Esophagus muscularis mucosa (tissue), 4 donors: ENCODE measurements at regions not wholly inside any gene's neighbourhood (a gene's known extent, or its start where the extent isn't known, plus 50 kb on each side); places are given as distances from the start of the nearest gene placed in this dataset.
"Not testable (repeated sequence)": the region's sequence is repeated elsewhere in the genome, so short reads cannot be mapped to it uniquely, and the experiment has no call there.

Experiments
- DNase-seq: peaks from one replicate; pipeline ENCODE4 v3.0.0-alpha.2; 2017; ENCODE audit errors: extremely low spot score
- H3K27ac ChIP-seq, 4 donors: fragments of 200-600 bp; sonication (generic); replicated peaks in 1 of 4; 1 replicate in 3 of 4; 2 replicates in 1 of 4; pipeline ENCODE4 v1.5.1; 2016 to 2019; ENCODE audit warnings: mild to moderate bottlenecking in 1 of 4
- H3K27me3 ChIP-seq, 4 donors: fragments of 200-600 bp; sonication (generic); one replicate each; pipeline versions ENCODE4 v1.5.1 to v1.6.0; 2016 to 2019
- H3K36me3 ChIP-seq, 4 donors: fragments of 200-600 bp; sonication (generic); one replicate each; pipeline ENCODE4 v1.5.1; 2016 to 2019
- H3K4me1 ChIP-seq, 4 donors: fragments of 200-600 bp; sonication (generic); one replicate each; pipeline ENCODE4 v1.5.1; 2016 to 2019
- H3K4me3 ChIP-seq, 4 donors: fragments of 200-600 bp; sonication (generic); 1 replicate in 2 of 4; 2 replicates in 2 of 4; pipeline ENCODE4 v1.5.1; 2016 to 2019; ENCODE audit warnings: mild to moderate bottlenecking in 4 of 4, moderate library complexity in 1 of 4
- H3K9me3 ChIP-seq, 4 donors: fragments of 200-600 bp; sonication (generic); 1 replicate in 3 of 4; 2 replicates in 1 of 4; pipeline ENCODE4 v1.5.1; 2016 to 2019
- CTCF ChIP-seq, 3 experiments: fragments of 200-600 bp in 2 of 3; fragments of 450-650 bp in 1 of 3; sonication (generic) in 2 of 3; IDR thresholded peaks; one replicate each; pipeline ENCODE4 v1.5.1; 2017 to 2019; ENCODE audit warnings: antibody characterized with exemption in 3 of 3, mild to moderate bottlenecking in 2 of 3, moderate library complexity in 1 of 3
- EP300 ChIP-seq: sonication (generic); formaldehyde crosslinking; IDR thresholded peaks from one replicate; pipeline ENCODE4 v1.6.1; 2017; ENCODE audit warnings: antibody characterized with exemption
- POLR2A ChIP-seq: fragments of 450-650 bp; IDR thresholded peaks from one replicate; pipeline ENCODE4 v1.6.1; 2017; ENCODE audit warnings: antibody characterized with exemption, moderate library complexity, mild to moderate bottlenecking, low read depth
- POLR2AphosphoS5 ChIP-seq, 2 donors: sonication (generic); formaldehyde crosslinking; IDR thresholded peaks; one replicate each; pipeline ENCODE4 v1.6.1; 2017; ENCODE audit warnings: antibody characterized with exemption in 2 of 2
- WGBS: methylation state at CpG from one replicate; pipeline ENCODE4 v1.1.5; 2018; 5-methylcytosine and 5-hydroxymethylcytosine counted together
- intact Hi-C: fragments of 100-400 bp; cut with DNase I; formaldehyde crosslinking; loops from one replicate; pipeline ENCODE4 v1.15.1; 2023

- no peak for DNase-seq
Measured at GRCh38 chr10:53063805-53064204, 291.2 kb upstream of the MBL2 start.

GRCh38 chr10:53052521-53053164 lies 280.1 kb upstream of the MBL2 start:
- Histone ChIP-seq H3K27ac (no peak overlapping the region), H3K4me3 (no peak overlapping the region), H3K9me3 (no peaks in the 10 kb centered on the region), H3K4me1 (no peaks in the 10 kb centered on the region), H3K27me3 (no peaks in the 10 kb centered on the region), H3K36me3 (no peaks in the 10 kb centered on the region)
- intact Hi-C loops: no loop called here
- DNase-seq: no peak
- TF ChIP-seq POLR2A (no peak), CTCF (IDR thresholded peaks at IDR 0.05) (no peak), EP300 (no peak), POLR2AphosphoS5 (IDR thresholded peaks at IDR 0.05) (no peak)
- 68% methylated on average over 4 of the region's 6 CpGs for WGBS

More at GRCh38 chr10:53063805-53064204, 291.2 kb upstream of the MBL2 start:
- intact Hi-C loops: no loop called here
- Histone ChIP-seq H3K9me3 (no peaks in the 10 kb centered on the region), H3K36me3 (no peaks in the 10 kb centered on the region), H3K27ac (no peak overlapping the region), H3K4me3 (no peak overlapping the region), H3K27me3 (no peaks in the 10 kb centered on the region), H3K4me1 (no peaks in the 10 kb centered on the region)
- TF ChIP-seq EP300 (no peak), POLR2A (no peak), POLR2AphosphoS5 (IDR thresholded peaks at IDR 0.05) (no peak), CTCF (IDR thresholded peaks at IDR 0.05) (no peak)
- WGBS: 77% methylated on average over 3 of the region's 3 CpGs

GRCh38 chr10:53045315-53045714 lies 272.7 kb upstream of the MBL2 start:
- Histone ChIP-seq H3K36me3 (no peaks in the 10 kb centered on the region), H3K9me3 (no peaks in the 10 kb centered on the region), H3K4me1 (no peaks in the 10 kb centered on the region), H3K27ac (no peak overlapping the region), H3K27me3 (no peaks in the 10 kb centered on the region), H3K4me3 (no peak overlapping the region)
- no peak for DNase-seq
- WGBS: 75% methylated on average over 2 of the region's 2 CpGs
- TF ChIP-seq EP300: no peak
- no peak for TF ChIP-seq POLR2AphosphoS5 (IDR thresholded peaks at IDR 0.05)
- no peak for TF ChIP-seq POLR2A
- no peak for TF ChIP-seq CTCF (IDR thresholded peaks at IDR 0.05)
- intact Hi-C loops: no loop called here

- H3K36me3 ChIP-seq, H3K9me3 ChIP-seq, H3K27me3 ChIP-seq, DNase-seq, H3K4me3 ChIP-seq, H3K27ac ChIP-seq, H3K4me1 ChIP-seq, intact Hi-C loops: not testable (repeated sequence)
- 84% methylated on average over 5 of the region's 5 CpGs for WGBS
Measured at GRCh38 chr10:53035823-53036222, 263.2 kb upstream of the MBL2 start.

GRCh38 chr10:53033396-53033795 lies 260.8 kb upstream of the MBL2 start:
- 75% methylated on average over 2 of the region's 2 CpGs for WGBS
- no peak overlapping the region for H3K27ac ChIP-seq
- no peaks in the 10 kb centered on the region for H3K4me1 ChIP-seq
- H3K4me3 ChIP-seq: no peak overlapping the region
- no peaks in the 10 kb centered on the region for H3K27me3 ChIP-seq
- intact Hi-C loops: no loop called here
- no peak for TF ChIP-seq EP300
- no peak for TF ChIP-seq POLR2A
- no peak for TF ChIP-seq CTCF (IDR thresholded peaks at IDR 0.05)
- H3K36me3 ChIP-seq: no peaks in the 10 kb centered on the region
- DNase-seq: no peak
- H3K9me3 ChIP-seq: no peaks in the 10 kb centered on the region

GRCh38 chr10:53029872-53030849 lies 257.6 kb upstream of the MBL2 start:
- 60% methylated on average over 8 of the region's 8 CpGs for WGBS
- H3K4me3 ChIP-seq, H3K27me3 ChIP-seq, DNase-seq, H3K36me3 ChIP-seq, H3K9me3 ChIP-seq, H3K4me1 ChIP-seq, H3K27ac ChIP-seq, intact Hi-C loops: not testable (repeated sequence)
